ENCODE measurements at regions not wholly inside any gene's neighbourhood (a gene's known extent, or its start where the extent isn't known, plus 50 kb on each side); places are given as distances from the start of the nearest gene placed in this dataset.

DNA sequence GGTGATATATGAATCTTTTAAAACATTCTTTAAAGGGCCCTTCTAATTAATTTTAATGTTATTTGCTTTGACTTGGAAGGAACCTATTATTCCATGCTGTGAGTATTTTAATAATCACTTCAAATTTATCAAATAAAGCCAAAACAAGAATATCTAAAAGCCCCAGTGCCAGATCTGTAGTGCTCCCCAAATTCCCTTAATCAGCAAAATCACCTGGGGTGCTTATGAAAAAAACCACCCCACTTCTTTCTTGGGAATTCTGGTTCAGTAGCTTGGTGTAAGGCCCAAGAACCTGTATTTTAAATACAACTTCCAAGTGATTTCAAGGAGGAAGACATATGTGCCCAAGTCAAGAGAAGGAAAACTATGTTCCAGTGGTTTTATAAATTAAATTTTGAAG, 202.4 kb upstream of the OSR1 start:
- TF ChIP-seq, protein P1, sequence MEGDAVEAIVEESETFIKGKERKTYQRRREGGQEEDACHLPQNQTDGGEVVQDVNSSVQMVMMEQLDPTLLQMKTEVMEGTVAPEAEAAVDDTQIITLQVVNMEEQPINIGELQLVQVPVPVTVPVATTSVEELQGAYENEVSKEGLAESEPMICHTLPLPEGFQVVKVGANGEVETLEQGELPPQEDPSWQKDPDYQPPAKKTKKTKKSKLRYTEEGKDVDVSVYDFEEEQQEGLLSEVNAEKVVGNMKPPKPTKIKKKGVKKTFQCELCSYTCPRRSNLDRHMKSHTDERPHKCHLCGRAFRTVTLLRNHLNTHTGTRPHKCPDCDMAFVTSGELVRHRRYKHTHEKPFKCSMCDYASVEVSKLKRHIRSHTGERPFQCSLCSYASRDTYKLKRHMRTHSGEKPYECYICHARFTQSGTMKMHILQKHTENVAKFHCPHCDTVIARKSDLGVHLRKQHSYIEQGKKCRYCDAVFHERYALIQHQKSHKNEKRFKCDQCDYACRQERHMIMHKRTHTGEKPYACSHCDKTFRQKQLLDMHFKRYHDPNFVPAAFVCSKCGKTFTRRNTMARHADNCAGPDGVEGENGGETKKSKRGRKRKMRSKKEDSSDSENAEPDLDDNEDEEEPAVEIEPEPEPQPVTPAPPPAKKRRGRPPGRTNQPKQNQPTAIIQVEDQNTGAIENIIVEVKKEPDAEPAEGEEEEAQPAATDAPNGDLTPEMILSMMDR (IDR thresholded peaks at IDR 0.05; ENCODE audit: extremely low read depth, missing control alignments), result no peak
- DNase-seq (ENCODE audit: low spot score), result no peak

DNA sequence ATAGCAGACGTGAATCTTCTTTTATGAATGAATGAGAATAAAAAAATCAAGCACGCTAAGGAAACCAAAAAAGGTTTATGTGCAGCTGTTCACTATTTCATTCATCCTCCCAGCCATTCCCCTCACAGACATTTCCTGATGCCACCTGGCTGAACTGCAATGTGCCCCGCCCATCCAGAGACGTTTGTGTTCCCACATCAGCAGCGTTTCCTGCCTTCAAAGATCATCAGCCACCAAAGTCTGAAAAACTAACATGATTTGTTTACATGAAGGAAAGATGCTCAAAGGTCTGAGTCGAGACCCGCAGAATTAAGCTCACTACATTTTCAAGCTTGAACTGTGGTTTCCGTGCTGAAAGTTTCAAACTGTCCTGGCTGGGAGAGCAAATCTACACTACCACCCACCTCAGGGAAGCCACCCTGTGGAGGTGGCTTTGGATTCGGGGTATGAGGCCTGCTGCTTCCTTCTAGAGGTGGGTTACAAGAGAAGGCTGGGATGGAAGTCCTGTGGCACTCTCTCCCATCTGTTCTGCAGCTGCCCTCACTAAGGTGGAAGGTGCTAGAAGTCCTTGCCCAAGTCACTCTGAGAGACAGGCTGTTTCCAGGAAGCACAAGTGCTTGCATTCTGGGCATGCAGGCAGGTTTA, 201.3 kb upstream of the OSR1 start:
- TF ChIP-seq, protein P1 (IDR thresholded peaks at IDR 0.05; ENCODE audit: extremely low read depth, missing control alignments), result no peak
- DNase-seq (ENCODE audit: low spot score), result no peak

DNA sequence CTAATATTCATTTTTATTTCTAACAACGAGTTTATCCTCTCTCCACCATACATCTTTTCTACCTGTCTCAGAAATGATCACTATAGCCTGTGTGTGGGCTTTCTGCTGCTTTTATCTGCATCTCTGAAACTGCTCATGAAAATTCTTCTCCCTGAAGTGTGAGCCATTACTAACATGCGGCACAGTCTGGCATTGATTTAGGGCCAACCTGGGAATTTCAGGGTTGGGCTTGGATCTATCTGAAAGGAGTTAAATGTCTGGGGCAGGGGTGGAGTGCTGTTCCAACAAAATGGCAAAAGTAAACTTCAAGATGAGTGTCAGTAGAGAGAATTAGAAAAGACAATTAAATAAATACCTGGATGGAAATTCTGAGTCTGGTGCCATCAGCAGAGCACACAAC, 198.2 kb upstream of the OSR1 start:
- no peak for DNase-seq (ENCODE audit: low spot score)
- TF ChIP-seq, protein P1 (IDR thresholded peaks at IDR 0.05; ENCODE audit: extremely low read depth, missing control alignments), result no peak

DNA sequence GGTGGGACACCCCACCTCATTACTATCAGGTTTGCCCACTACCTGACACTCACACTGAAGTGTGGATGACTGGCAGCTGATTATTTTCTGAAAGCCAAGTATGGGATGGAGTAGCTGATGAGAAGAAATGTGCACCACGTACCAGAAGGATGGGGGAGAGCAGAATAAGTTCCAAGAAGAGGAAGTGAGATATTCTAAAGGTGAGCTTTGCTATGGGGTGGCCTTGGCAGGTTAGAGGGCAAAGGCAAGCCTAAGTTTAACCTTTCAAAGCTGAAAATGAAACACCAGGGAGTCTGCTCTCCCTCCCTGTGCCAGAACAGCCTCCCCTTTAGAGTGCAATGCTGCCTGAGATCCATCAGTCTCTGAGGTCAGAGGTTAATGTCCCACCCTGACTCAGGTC, 196.1 kb upstream of the OSR1 start:
- TF ChIP-seq, protein P1 (IDR thresholded peaks at IDR 0.05; ENCODE audit: extremely low read depth, missing control alignments), result no peak
- DNase-seq (ENCODE audit: low spot score), result no peak

DNA sequence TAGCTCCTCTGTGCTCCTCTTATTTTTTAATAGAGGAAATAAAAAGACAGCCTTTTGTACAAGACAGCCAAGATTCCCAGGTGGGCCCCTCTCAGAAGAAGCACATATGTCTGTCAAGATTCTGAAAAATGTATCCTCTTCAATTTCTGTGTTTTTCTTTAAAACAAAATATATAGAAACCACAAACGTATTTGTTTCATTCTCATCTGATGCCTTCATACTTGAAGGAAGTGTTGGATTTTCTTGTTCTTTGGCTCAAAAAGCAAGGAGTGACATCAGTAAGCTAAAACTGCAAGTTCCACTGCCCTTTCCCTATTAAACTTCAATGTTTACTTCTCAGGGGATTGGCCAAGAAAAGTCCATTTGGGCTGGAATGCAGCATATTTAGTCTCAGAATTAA, 193.8 kb upstream of the OSR1 start:
- TF ChIP-seq, protein P1 (IDR thresholded peaks at IDR 0.05; ENCODE audit: extremely low read depth, missing control alignments), result no peak
- DNase-seq (ENCODE audit: low spot score), result no peak

DNA sequence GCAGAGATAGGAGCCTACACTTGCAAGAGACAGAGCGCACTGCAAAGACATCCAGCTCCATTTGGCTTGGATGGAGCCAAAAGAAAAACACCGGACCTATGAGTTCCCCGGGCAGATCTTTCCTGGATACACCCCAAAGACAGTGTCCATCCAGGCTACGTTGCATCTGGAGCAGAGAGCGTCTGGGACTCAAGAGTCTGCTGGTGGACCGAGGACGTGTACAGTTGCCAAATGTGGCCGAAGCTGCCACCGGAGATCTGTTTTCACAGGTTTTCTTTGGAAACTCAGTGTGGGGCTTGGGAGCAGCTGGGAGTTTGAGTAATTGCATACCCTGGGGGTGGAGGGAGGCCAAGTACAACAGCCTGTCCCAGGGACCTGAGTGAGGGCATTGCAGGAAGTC, 192.3 kb upstream of the OSR1 start:
- no peak for DNase-seq (ENCODE audit: low spot score)
- TF ChIP-seq, protein P1 (IDR thresholded peaks at IDR 0.05; ENCODE audit: extremely low read depth, missing control alignments), result no peak

DNA sequence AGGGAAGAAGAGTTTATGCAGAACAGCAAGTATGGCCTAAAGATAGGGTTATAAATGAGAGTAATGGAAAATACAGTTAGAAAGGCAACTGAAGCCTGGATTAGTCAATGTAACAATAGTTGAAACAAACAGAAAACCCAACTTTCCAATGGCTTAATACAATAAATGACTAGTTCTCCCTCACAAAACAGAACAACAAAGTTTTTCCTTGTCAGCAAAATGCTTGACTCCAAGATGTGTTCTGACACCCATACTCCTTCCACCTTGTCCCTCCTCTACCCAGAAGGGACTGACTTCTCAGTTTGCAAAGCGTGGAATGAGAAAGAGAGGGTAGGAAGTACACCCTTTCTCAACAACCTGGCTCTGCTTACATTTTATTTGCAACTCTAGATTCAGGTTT, 191.4 kb upstream of the OSR1 start:
- TF ChIP-seq, protein P1 (IDR thresholded peaks at IDR 0.05; ENCODE audit: extremely low read depth, missing control alignments), result no peak
- DNase-seq (ENCODE audit: low spot score), result no peak

Data from GM20000 (cell line).